Endothelial cell of umbilical vein (primary cell): ENCODE measurements at regions not wholly inside any gene's neighbourhood (a gene's known extent, or its start where the extent isn't known, plus 50 kb on each side); places are given as distances from the start of the nearest gene placed in this dataset.

Experiments
- BruUV-seq: library from RNA; stranded (reverse); fragments of 400-500 nt; replicated peaks from 2 replicates; lab custom pipeline; 2021; lab: Mats Ljungman, UMichigan
- CTCF ChIA-PET: fragments of 300-600, 350-600 bp; sonication (Branson Sonifier 250); formaldehyde crosslinking; loops from one replicate; lab custom pipeline; 2021; ENCODE audit warnings: antibody characterized with exemption, inconsistent platforms; lab: Charles Lee
- POLR2A ChIA-PET: fragments of 300-600, 350-600 bp; sonication (Branson Sonifier 250); formaldehyde crosslinking; loops from one replicate; lab custom pipeline; 2021; ENCODE audit warnings: antibody characterized with exemption, inconsistent platforms; lab: Charles Lee
- DNase-seq: peaks from one replicate; pipeline ENCODE4 v3.0.0-alpha.2; 2011; ENCODE audit warnings: low read depth, low spot score
- FAIRE-seq: peaks from 2 replicates; lab custom pipeline; 2011; peaks lifted over from hg19 to GRCh38; lab: Jason Lieb, UNC
- H2AFZ ChIP-seq: 2 replicates; pipeline ENCODE4 v1.6.0; 2012; ENCODE audit warnings: low read depth, low read length, control low read depth, inconsistent platforms
- H3K27ac ChIP-seq: 2 replicates; pipeline ENCODE4 v1.5.1; 2011; ENCODE audit warnings: low read depth, mild to moderate bottlenecking, control low read depth, low read length, moderate library complexity; ENCODE audit not compliant: insufficient read depth
- H3K27me3 ChIP-seq, 2 experiments: 2 replicates each; pipeline versions ENCODE4 v1.6.0 to v1.6.1; 2011; ENCODE audit warnings: low read length in 2 of 2, mixed read lengths in 1 of 2; ENCODE audit not compliant: control insufficient read depth in 2 of 2, insufficient read depth in 2 of 2
- H3K36me3 ChIP-seq, 2 experiments: 2 replicates in 1 of 2; 3 replicates in 1 of 2; pipeline ENCODE4 v1.5.1; 2011; ENCODE audit warnings: low read length in 2 of 2, mild to moderate bottlenecking in 1 of 2, moderate library complexity in 1 of 2; ENCODE audit not compliant: control insufficient read depth in 2 of 2, insufficient read depth in 2 of 2; ENCODE audit errors: extremely low read depth in 1 of 2
- H3K4me1 ChIP-seq: 3 replicates; pipeline ENCODE4 v1.5.1; 2011; ENCODE audit warnings: mild to moderate bottlenecking, low read length; ENCODE audit not compliant: control insufficient read depth, insufficient read depth; ENCODE audit errors: extremely low read depth
- H3K4me2 ChIP-seq: 2 replicates; pipeline ENCODE4 v1.6.1; 2011; ENCODE audit warnings: low read length, control low read depth, mixed read lengths; ENCODE audit not compliant: insufficient read depth
- H3K4me3 ChIP-seq, 3 experiments: fragments of 200-600 bp in 1 of 3; sonication (generic), shearing (Covaris generic) in 1 of 3; replicated peaks in 1 of 3; 2 replicates each; pipeline ENCODE4 v1.5.1; 2011 to 2016; ENCODE audit warnings: control low read depth in 3 of 3, low read length in 3 of 3, mild to moderate bottlenecking in 2 of 3, inconsistent platforms in 1 of 3, low read depth in 1 of 3, moderate library complexity in 1 of 3; ENCODE audit not compliant: insufficient read depth in 1 of 3
- H3K79me2 ChIP-seq: 2 replicates; pipeline ENCODE4 v1.6.0; 2012; ENCODE audit warnings: low read length, inconsistent platforms; ENCODE audit not compliant: control insufficient read depth, insufficient read depth
- H3K9ac ChIP-seq: replicated peaks from 2 replicates; pipeline ENCODE3; 2011; ENCODE audit warnings: low read length, control low read depth; ENCODE audit not compliant: insufficient read depth; ENCODE audit errors: extremely low read depth
- H3K9me1 ChIP-seq: replicated peaks from 3 replicates; pipeline ENCODE4 v1.6.0; 2011; ENCODE audit warnings: mild to moderate bottlenecking, low read length; ENCODE audit not compliant: control insufficient read depth, insufficient read depth; ENCODE audit errors: extremely low read depth
- H3K9me3 ChIP-seq: replicated peaks from 2 replicates; pipeline ENCODE4 v1.5.1; 2012; ENCODE audit warnings: low read length, inconsistent platforms; ENCODE audit not compliant: control insufficient read depth, insufficient read depth
- H4K20me1 ChIP-seq: replicated peaks from 2 replicates; pipeline ENCODE3; 2011; ENCODE audit warnings: mild to moderate bottlenecking, low read length; ENCODE audit not compliant: control insufficient read depth, insufficient read depth; ENCODE audit errors: extremely low read depth
- EZH2 ChIP-seq: IDR thresholded peaks from 2 replicates; pipeline ENCODE4 v1.6.1; 2012; ENCODE audit warnings: borderline replicate concordance, low read depth, mild to moderate bottlenecking, moderate library complexity, low read length, inconsistent platforms; ENCODE audit not compliant: severe bottlenecking
- FOS ChIP-seq: IDR thresholded peaks from 2 replicates; pipeline ENCODE4 v1.6.1; 2011; ENCODE audit warnings: mild to moderate bottlenecking, low read length, moderate library complexity, borderline replicate concordance; ENCODE audit not compliant: insufficient read depth
- GATA2 ChIP-seq: IDR thresholded peaks from 2 replicates; pipeline ENCODE4 v1.7.0; 2011; ENCODE audit warnings: low read depth, mild to moderate bottlenecking, moderate library complexity, mixed read lengths, low read length; ENCODE audit not compliant: insufficient read length, insufficient read depth
- JUN ChIP-seq: IDR thresholded peaks from 2 replicates; pipeline ENCODE4 v1.6.1; 2011; ENCODE audit warnings: borderline replicate concordance, low read depth; ENCODE audit not compliant: insufficient read length, insufficient read depth
- MAX ChIP-seq: IDR thresholded peaks from 2 replicates; pipeline ENCODE4 v1.6.1; 2011; ENCODE audit not compliant: insufficient read depth, insufficient read length
- MYC ChIP-seq: IDR thresholded peaks from one replicate; pipeline ENCODE4 v1.6.1; 2011; ENCODE audit warnings: mild to moderate bottlenecking, low read depth, low read length
- POLR2A ChIP-seq: IDR thresholded peaks from 2 replicates; pipeline ENCODE4 v1.6.1; 2012; ENCODE audit warnings: low read depth, mild to moderate bottlenecking, control low read depth, low read length
- POLR2AphosphoS5 ChIP-seq: IDR thresholded peaks from 2 replicates; pipeline ENCODE4 v1.6.1; 2012; ENCODE audit warnings: low read depth, mild to moderate bottlenecking, control low read depth, low read length, moderate library complexity; ENCODE audit not compliant: insufficient read depth
- dilution Hi-C: fragments of 300-500 bp; cut with MboI; formaldehyde crosslinking; loops from one replicate; pipeline ENCODE4 v1.15.0; 2019; ENCODE audit warnings: low sequenced_read_pairs; ENCODE audit not compliant: extremely low pct_ligation_motif_present
- intact Hi-C: fragments of 100-400 bp; cut with micrococcal nuclease; formaldehyde crosslinking; loops from one replicate; pipeline ENCODE4 v1.10.0; 2022
- TF ChIP-seq, protein P1 (sequence below), 2 donors: IDR thresholded peaks; 1 replicate in 1 of 2; 2 replicates in 1 of 2; pipeline ENCODE4 v1.5.1; 2011; ENCODE audit warnings: low read length in 2 of 2, mild to moderate bottlenecking in 2 of 2, moderate library complexity in 2 of 2, control low read depth in 1 of 2, inconsistent platforms in 1 of 2, low read depth in 1 of 2; ENCODE audit not compliant: insufficient read depth in 1 of 2; ENCODE audit errors: extremely low read depth in 1 of 2

DNA sequence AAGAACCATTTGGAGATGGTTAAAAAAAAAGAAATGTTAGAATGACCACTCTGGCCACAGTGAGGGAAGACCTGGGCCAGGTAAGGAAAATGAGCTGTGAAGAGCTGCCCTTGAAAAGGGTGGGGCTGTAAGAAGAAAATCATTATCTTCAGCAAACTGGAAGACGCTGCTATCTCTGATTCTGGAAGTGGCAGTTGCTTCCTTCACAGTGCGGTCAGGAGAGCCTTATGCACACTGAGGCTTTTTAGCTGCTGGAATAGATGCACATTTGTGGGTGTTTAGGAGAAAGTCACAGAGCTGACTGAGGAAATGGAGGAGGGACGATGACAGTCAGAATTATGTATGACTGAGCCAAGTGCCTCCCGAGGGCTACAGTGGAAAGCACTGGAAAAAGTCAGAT lies 91.6 kb downstream of the TBX19 start:
- no peak for TF ChIP-seq MAX
- TF ChIP-seq EZH2 = no peak
- no peak for TF ChIP-seq MYC
- no peak for TF ChIP-seq POLR2A
- no peak for TF ChIP-seq JUN
- TF ChIP-seq, protein P1, sequence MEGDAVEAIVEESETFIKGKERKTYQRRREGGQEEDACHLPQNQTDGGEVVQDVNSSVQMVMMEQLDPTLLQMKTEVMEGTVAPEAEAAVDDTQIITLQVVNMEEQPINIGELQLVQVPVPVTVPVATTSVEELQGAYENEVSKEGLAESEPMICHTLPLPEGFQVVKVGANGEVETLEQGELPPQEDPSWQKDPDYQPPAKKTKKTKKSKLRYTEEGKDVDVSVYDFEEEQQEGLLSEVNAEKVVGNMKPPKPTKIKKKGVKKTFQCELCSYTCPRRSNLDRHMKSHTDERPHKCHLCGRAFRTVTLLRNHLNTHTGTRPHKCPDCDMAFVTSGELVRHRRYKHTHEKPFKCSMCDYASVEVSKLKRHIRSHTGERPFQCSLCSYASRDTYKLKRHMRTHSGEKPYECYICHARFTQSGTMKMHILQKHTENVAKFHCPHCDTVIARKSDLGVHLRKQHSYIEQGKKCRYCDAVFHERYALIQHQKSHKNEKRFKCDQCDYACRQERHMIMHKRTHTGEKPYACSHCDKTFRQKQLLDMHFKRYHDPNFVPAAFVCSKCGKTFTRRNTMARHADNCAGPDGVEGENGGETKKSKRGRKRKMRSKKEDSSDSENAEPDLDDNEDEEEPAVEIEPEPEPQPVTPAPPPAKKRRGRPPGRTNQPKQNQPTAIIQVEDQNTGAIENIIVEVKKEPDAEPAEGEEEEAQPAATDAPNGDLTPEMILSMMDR (IDR thresholded peaks at IDR 0.05; ENCODE audit: extremely low read depth in 1 of 2, insufficient read depth in 1 of 2, low read depth in 1 of 2, low read length in 2 of 2) = no peak
- TF ChIP-seq POLR2AphosphoS5 = no peak
- TF ChIP-seq FOS = no peak
- no peak for TF ChIP-seq GATA2
- intact Hi-C loops = no loop called here
- H3K27me3 ChIP-seq = peaks cover 0 to 3% of the 10 kb centered on the region in 2 experiments
- dilution Hi-C loops = no loop called here
- ChIA-PET POLR2A (no interaction called here), CTCF (interaction anchor here (0.9 to 1.0 kb wide), 2 partner anchors 29 kb away, joined by 3 to 4 read pairs; no protein-coding TSS in a partner anchor)
- no peaks in the 10 kb centered on the region for H3K4me1 ChIP-seq
- no peaks in the 10 kb centered on the region for H3K79me2 ChIP-seq
- no peak overlapping the region for H3K4me2 ChIP-seq
- no peak overlapping the region for H3K27ac ChIP-seq
- H4K20me1 ChIP-seq = no peaks in the 10 kb centered on the region
- H2AFZ ChIP-seq = no peak overlapping the region
- BruUV-seq = no TSS peak
- no peaks in the 10 kb centered on the region for H3K9me3 ChIP-seq
- H3K4me3 ChIP-seq = no peak overlapping the region
- H3K9ac ChIP-seq = no peak overlapping the region
- no peaks in the 10 kb centered on the region for H3K9me1 ChIP-seq
- no peaks in the 10 kb centered on the region for H3K36me3 ChIP-seq
- DNase-seq (no peak), FAIRE-seq (no peak)
